Panc1 (cell line): ENCODE measurements at regions not wholly inside any gene's neighbourhood (a gene's known extent, or its start where the extent isn't known, plus 50 kb on each side); places are given as distances from the start of the nearest gene placed in this dataset.

Experiments
- ATAC-seq: fragments of 200-7000 bp; cut with Tn5 transposase; 2 replicates; pipeline ENCODE4 v1.9.1; 2020; ENCODE audit warnings: mild to moderate bottlenecking, moderate library complexity
- BruUV-seq: library from RNA; stranded (reverse); fragments of 400-500 nt; replicated peaks from 2 replicates; lab custom pipeline; 2021; lab: Mats Ljungman, UMichigan
- CTCF ChIA-PET: fragments of 300-600 bp; sonication (Branson Sonifier 250); formaldehyde crosslinking; loops from one replicate; lab custom pipeline; 2022; ENCODE audit warnings: antibody characterized with exemption; lab: Charles Lee
- POLR2A ChIA-PET: fragments of 300-600 bp; sonication (Branson Sonifier 250); formaldehyde crosslinking; loops from one replicate; lab custom pipeline; 2022; ENCODE audit warnings: antibody characterized with exemption; lab: Charles Lee
- DNase-seq: peaks from one replicate; pipeline ENCODE4 v3.0.0-alpha.2; 2010; ENCODE audit warnings: low read depth, low spot score
- H3K27ac ChIP-seq: 2 replicates; pipeline ENCODE4 v1.5.1; 2011; ENCODE audit warnings: mild to moderate bottlenecking, low read length, inconsistent platforms
- H3K27me3 ChIP-seq: fragments of 200-500 bp; sonication (Bioruptor generic); 2 replicates; pipeline ENCODE4 v1.6.0; 2014; ENCODE audit warnings: low read length, inconsistent platforms; ENCODE audit not compliant: control insufficient read depth, insufficient read depth
- H3K36me3 ChIP-seq: fragments of 200-500 bp; sonication (Bioruptor generic); 2 replicates; pipeline ENCODE4 v1.5.1; 2014; ENCODE audit warnings: inconsistent platforms, mild to moderate bottlenecking, low read length, moderate library complexity; ENCODE audit not compliant: control insufficient read depth, insufficient read depth
- H3K4me1 ChIP-seq: 2 replicates; pipeline ENCODE4 v1.5.1; 2011; ENCODE audit warnings: inconsistent platforms, mild to moderate bottlenecking, low read length, moderate library complexity; ENCODE audit not compliant: control insufficient read depth, insufficient read depth
- H3K4me3 ChIP-seq, 2 experiments: 2 replicates each; pipeline ENCODE4 v1.5.1; 2011 to 2012; ENCODE audit warnings: low read depth in 2 of 2, low read length in 2 of 2, mild to moderate bottlenecking in 2 of 2, inconsistent platforms in 1 of 2, moderate library complexity in 1 of 2
- H3K9me3 ChIP-seq: fragments of 200-500 bp; sonication (Bioruptor generic); 2 replicates; pipeline ENCODE4 v1.5.1; 2014; ENCODE audit warnings: low read depth, mild to moderate bottlenecking, inconsistent platforms, low read length, moderate library complexity; ENCODE audit not compliant: control insufficient read depth, insufficient read depth
- POLR2AphosphoS5 ChIP-seq: IDR thresholded peaks from 2 replicates; pipeline ENCODE4 v1.6.1; 2012; ENCODE audit warnings: mild to moderate bottlenecking, low read depth, low read length, moderate library complexity
- SIN3A ChIP-seq: IDR thresholded peaks from 2 replicates; pipeline ENCODE4 v1.6.1; 2012; ENCODE audit warnings: low read depth, mild to moderate bottlenecking, low read length, moderate library complexity, borderline replicate concordance; ENCODE audit not compliant: insufficient read depth
- TCF7L2 ChIP-seq: IDR thresholded peaks from 2 replicates; pipeline ENCODE4 v1.6.1; 2011; ENCODE audit warnings: mild to moderate bottlenecking, low read depth, low read length, inconsistent platforms
- in situ Hi-C: cut with HindIII; loops from 2 replicates; pipeline ENCODE4 v1.10.0; 2016; ENCODE audit warnings: low sequenced_read_pairs, low pct_unique_long_range_greater_than_20kb
- intact Hi-C: fragments of 100-400 bp; cut with micrococcal nuclease; formaldehyde crosslinking; loops from one replicate; pipeline ENCODE4 v1.10.0; 2022; ENCODE audit not compliant: unreplicated experiment
- TF ChIP-seq, protein P1 (sequence below): fragments of 450-650 bp; IDR thresholded peaks from 2 replicates; pipeline ENCODE4 v1.5.1; 2017; ENCODE audit warnings: mild to moderate bottlenecking
- TF ChIP-seq, protein P2 (sequence below), 2 experiments: IDR thresholded peaks; 2 replicates each; pipeline ENCODE4 v1.6.1; 2011 to 2012; ENCODE audit warnings: low read depth in 2 of 2, control low read depth in 1 of 2, low read length in 1 of 2, mild to moderate bottlenecking in 1 of 2, moderate library complexity in 1 of 2; ENCODE audit not compliant: insufficient read depth in 1 of 2

GRCh38 chr7:131787101-131787500 lies 230.7 kb upstream of the PODXL start:
- in situ Hi-C loops = no loop called here

GRCh38 chr7:131786204-131786603 lies 229.8 kb upstream of the PODXL start:
- Histone ChIP-seq H3K9me3 (no peaks in the 10 kb centered on the region), H3K36me3 (no peaks in the 10 kb centered on the region), H3K27ac (no peak overlapping the region), H3K4me1 (no peaks in the 10 kb centered on the region), H3K4me3 (no peak overlapping the region), H3K27me3 (peaks cover 3% of the 10 kb centered on the region)
- CTCF ChIA-PET = no interaction called here
- in situ Hi-C loops (no loop called here), intact Hi-C loops (no loop called here)
- DNase-seq = no peak
- POLR2A ChIA-PET = no interaction called here
- no TSS peak for BruUV-seq
- ATAC-seq = no peak
- TF ChIP-seq, protein P1, sequence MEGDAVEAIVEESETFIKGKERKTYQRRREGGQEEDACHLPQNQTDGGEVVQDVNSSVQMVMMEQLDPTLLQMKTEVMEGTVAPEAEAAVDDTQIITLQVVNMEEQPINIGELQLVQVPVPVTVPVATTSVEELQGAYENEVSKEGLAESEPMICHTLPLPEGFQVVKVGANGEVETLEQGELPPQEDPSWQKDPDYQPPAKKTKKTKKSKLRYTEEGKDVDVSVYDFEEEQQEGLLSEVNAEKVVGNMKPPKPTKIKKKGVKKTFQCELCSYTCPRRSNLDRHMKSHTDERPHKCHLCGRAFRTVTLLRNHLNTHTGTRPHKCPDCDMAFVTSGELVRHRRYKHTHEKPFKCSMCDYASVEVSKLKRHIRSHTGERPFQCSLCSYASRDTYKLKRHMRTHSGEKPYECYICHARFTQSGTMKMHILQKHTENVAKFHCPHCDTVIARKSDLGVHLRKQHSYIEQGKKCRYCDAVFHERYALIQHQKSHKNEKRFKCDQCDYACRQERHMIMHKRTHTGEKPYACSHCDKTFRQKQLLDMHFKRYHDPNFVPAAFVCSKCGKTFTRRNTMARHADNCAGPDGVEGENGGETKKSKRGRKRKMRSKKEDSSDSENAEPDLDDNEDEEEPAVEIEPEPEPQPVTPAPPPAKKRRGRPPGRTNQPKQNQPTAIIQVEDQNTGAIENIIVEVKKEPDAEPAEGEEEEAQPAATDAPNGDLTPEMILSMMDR = no peak

More at GRCh38 chr7:131787101-131787500, 230.7 kb upstream of the PODXL start:
- TF ChIP-seq, protein P2, sequence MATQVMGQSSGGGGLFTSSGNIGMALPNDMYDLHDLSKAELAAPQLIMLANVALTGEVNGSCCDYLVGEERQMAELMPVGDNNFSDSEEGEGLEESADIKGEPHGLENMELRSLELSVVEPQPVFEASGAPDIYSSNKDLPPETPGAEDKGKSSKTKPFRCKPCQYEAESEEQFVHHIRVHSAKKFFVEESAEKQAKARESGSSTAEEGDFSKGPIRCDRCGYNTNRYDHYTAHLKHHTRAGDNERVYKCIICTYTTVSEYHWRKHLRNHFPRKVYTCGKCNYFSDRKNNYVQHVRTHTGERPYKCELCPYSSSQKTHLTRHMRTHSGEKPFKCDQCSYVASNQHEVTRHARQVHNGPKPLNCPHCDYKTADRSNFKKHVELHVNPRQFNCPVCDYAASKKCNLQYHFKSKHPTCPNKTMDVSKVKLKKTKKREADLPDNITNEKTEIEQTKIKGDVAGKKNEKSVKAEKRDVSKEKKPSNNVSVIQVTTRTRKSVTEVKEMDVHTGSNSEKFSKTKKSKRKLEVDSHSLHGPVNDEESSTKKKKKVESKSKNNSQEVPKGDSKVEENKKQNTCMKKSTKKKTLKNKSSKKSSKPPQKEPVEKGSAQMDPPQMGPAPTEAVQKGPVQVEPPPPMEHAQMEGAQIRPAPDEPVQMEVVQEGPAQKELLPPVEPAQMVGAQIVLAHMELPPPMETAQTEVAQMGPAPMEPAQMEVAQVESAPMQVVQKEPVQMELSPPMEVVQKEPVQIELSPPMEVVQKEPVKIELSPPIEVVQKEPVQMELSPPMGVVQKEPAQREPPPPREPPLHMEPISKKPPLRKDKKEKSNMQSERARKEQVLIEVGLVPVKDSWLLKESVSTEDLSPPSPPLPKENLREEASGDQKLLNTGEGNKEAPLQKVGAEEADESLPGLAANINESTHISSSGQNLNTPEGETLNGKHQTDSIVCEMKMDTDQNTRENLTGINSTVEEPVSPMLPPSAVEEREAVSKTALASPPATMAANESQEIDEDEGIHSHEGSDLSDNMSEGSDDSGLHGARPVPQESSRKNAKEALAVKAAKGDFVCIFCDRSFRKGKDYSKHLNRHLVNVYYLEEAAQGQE (IDR thresholded peaks at IDR 0.05; ENCODE audit: insufficient read depth in 1 of 2, low read depth in 2 of 2, low read length in 1 of 2) = no peak
- TF ChIP-seq, protein P1 = no peak
- no peak for TF ChIP-seq SIN3A
- no peak for TF ChIP-seq TCF7L2
- TF ChIP-seq POLR2AphosphoS5 = no peak
- H3K27ac ChIP-seq = no peak overlapping the region
- peaks cover 3% of the 10 kb centered on the region for H3K27me3 ChIP-seq
- H3K4me1 ChIP-seq = no peaks in the 10 kb centered on the region
- no peaks in the 10 kb centered on the region for H3K36me3 ChIP-seq
- DNase-seq (no peak), ATAC-seq (no peak)
- CTCF ChIA-PET = interaction anchor here (0.7 kb wide), 1 partner anchor 32 kb away, joined by 3 read pairs; no protein-coding TSS in a partner anchor
- no peak overlapping the region for H3K4me3 ChIP-seq
- intact Hi-C loops = no loop called here
- POLR2A ChIA-PET = no interaction called here
- BruUV-seq = no TSS peak
- H3K9me3 ChIP-seq = no peaks in the 10 kb centered on the region

DNA sequence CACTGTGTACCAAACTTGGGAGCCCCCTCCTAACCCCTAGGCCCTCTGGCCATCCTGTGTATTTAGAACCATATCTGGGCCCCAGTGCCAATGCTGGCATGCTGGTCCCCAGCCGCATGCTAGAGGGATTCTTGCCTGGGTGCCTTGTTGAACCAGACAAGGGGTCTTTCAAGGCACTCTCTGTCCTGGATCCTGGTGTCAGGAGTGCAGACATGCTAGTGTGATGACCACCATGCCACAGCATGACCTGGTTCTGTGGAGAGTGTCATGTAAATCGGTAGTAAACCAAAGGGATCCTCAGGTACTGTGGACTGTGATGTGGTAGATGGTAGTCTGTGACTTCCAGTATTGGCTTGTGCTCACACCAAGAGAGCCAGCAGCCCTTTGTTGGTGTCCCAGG lies 222.2 kb upstream of the PODXL start:
- Histone ChIP-seq H3K27me3 (peaks cover 2% of the 10 kb centered on the region), H3K4me1 (no peaks in the 10 kb centered on the region), H3K4me3 (no peak overlapping the region), H3K27ac (no peak overlapping the region), H3K9me3 (no peaks in the 10 kb centered on the region), H3K36me3 (no peaks in the 10 kb centered on the region)
- no peak for DNase-seq
- BruUV-seq = no TSS peak
- in situ Hi-C loops = no loop called here
- TF ChIP-seq TCF7L2 = no peak
- no peak for TF ChIP-seq POLR2AphosphoS5
- no peak for TF ChIP-seq SIN3A
- TF ChIP-seq, protein P1 = no peak
- TF ChIP-seq, protein P2 (IDR thresholded peaks at IDR 0.05; ENCODE audit: insufficient read depth in 1 of 2, low read depth in 2 of 2, low read length in 1 of 2) = no peak
- no peak for ATAC-seq
- ChIA-PET POLR2A (no interaction called here), CTCF (no interaction called here)
- intact Hi-C loops = no loop called here
